Stimulated activated effector memory CD8-positive, alpha-beta T cell treated with anti-CD3 and anti-CD28 coated beads, Interleukin-12 subunit alpha, Interleukin-12 subunit beta, amount 100 ng/mL, for 72 hours (primary cell): ENCODE measurements at regions not wholly inside any gene's neighbourhood (a gene's known extent, or its start where the extent isn't known, plus 50 kb on each side); places are given as distances from the start of the nearest gene placed in this dataset.
A peak's percentile ranks its signal among the peaks of the same experiment; 100 is the strongest.
"Not testable (repeated sequence)": the region's sequence is repeated elsewhere in the genome, so short reads cannot be mapped to it uniquely, and the experiment has no call there.

Experiments
- ATAC-seq: fragments of 150-1000 bp; cut with Tn5 transposase; 2 replicates; pipeline ENCODE4 v1.10.0; 2021
- DNase-seq, 2 donors: peaks; one replicate each; pipeline ENCODE4 v3.0.0; 2021 to 2022; ENCODE audit warnings: low spot score in 2 of 2
- H3K27ac Mint-ChIP-seq: one replicate; pipeline ENCODE4 v1.8.0; 2022; ENCODE audit warnings: mild to moderate bottlenecking, mixed read lengths
- H3K36me3 Mint-ChIP-seq: one replicate; pipeline ENCODE4 v1.8.0; 2022; ENCODE audit warnings: mild to moderate bottlenecking, mixed read lengths
- H3K4me1 Mint-ChIP-seq: one replicate; pipeline ENCODE4 v1.8.0; 2022; ENCODE audit warnings: mixed read lengths
- H3K4me3 Mint-ChIP-seq: one replicate; pipeline ENCODE4 v1.8.0; 2022; ENCODE audit warnings: mild to moderate bottlenecking, mixed read lengths
- H3K9me3 Mint-ChIP-seq: one replicate; pipeline ENCODE4 v1.8.0; 2022; ENCODE audit warnings: mixed read lengths

DNA sequence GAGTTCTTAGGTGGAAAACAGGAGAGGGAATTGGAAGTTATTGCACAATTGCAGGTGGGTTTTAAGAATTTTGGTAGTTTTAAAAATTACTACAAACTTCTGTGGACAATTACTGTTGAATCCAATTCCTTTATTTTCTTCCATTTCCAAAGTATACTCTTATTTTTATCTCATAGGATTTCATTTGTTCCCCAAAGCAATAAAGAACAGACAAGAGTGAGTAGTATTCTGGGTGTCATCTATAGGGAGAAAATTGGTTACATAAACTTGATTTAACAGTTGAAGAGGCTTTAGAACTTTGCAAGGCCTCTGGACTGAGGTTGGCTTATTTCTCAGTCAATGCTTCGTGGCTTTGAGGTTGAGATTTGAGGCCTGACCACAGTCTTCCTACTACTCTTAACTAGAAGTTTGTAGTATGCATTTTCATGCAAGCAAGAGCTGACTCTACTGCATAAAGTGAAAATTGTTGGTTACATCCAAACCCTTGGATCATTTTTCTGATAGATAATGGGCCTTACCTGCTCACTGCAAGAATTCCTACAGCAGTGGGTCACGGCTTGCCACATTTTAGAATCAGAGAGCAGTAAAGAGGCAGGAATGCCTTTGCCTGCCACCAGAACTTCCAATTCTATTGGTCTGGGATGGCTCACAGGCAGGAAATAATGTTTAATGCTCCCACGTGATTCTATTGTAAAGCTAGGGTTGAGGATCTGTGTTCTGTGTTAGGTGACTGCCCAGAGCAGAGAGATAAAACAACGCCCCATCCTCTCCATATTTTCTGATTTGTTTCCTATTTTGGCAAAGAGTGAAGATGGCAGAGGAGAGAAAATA is 270.5 kb downstream of the TTC6 start:
- no peak for DNase-seq
- Mint-ChIP-seq H3K9me3 (peaks cover 9% of the 10 kb centered on the region), H3K4me1 (no peaks in the 10 kb centered on the region), H3K36me3 (no peaks in the 10 kb centered on the region), H3K27ac (no peak overlapping the region), H3K4me3 (no peak overlapping the region)
- ATAC-seq = no peak

DNA sequence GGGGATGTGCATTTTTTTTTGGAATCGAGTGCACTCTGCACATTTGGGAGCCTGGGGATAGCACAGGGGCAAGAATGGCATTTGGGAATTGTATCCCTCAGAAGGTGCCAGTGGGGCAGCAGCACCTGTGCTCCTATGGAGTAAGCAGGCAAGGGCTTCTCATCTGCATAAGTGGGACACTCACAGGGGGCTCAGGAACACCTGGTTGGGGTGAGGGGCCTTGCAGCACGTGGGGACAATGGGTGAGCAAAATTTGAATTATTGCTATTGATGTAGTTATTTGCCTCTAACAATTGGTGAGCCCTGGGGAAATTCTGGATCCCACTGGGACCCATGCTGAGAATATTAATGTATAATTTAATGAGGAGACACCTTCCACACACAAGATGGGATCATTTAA is 274.2 kb downstream of the TTC6 start:
- ATAC-seq (no peak), DNase-seq (no peak)
- no peak overlapping the region for H3K27ac Mint-ChIP-seq
- peaks cover 4% of the 10 kb centered on the region for H3K4me1 Mint-ChIP-seq
- no peak overlapping the region for H3K4me3 Mint-ChIP-seq
- peaks cover 15% of the 10 kb centered on the region for H3K9me3 Mint-ChIP-seq
- H3K36me3 Mint-ChIP-seq = no peaks in the 10 kb centered on the region

- peaks cover 15% of the 10 kb centered on the region for H3K9me3 Mint-ChIP-seq
- ATAC-seq = no peak
- no peaks in the 10 kb centered on the region for H3K36me3 Mint-ChIP-seq
- peaks cover 7% of the 10 kb centered on the region for H3K4me1 Mint-ChIP-seq
- no peak overlapping the region for H3K27ac Mint-ChIP-seq
- DNase-seq = no peak
- H3K4me3 Mint-ChIP-seq = no peak overlapping the region
Measured at GRCh38 chr14:37870170-37870569, 274.7 kb downstream of the TTC6 start.

DNA sequence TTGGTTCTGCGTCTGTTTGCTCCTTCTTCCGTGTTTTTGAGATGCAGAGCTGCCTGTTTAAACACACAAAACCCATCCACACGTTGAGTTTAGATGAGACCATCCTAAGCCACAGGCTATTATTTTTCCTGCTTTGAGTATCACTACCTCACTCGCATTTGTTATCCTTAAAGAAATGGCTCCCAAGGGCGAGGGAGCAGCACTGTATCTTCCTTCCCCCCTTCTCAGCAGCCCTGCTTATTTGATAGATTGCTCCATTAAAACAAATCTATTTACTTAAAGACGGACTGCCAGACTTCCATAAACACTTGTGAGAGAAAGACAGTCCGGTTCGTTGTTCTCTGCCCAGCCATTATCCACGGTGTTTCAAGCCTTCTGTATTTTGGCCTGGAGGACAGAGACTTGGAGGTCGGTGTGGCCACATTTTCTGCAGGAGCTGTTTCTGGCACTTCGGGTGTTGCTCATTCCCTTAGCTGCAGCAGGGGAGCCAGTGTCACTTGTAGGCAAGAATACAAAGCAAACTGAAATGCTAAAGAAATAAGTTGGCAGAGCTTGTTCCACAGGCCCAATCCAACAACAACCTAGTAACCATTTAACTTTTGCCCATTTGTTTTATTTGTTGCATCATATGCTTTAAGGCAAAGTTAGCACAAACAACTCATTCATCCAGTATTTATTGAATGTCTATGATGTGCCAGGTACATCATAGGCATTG is 275.4 kb downstream of the TTC6 start:
- Mint-ChIP-seq H3K36me3 (no peaks in the 10 kb centered on the region), H3K4me3 (no peak overlapping the region), H3K4me1 (peaks cover 7% of the 10 kb centered on the region), H3K27ac (no peak overlapping the region), H3K9me3 (peaks cover 15% of the 10 kb centered on the region)
- no peak for DNase-seq
- ATAC-seq = no peak

- H3K9me3 Mint-ChIP-seq, H3K4me1 Mint-ChIP-seq, H3K36me3 Mint-ChIP-seq, H3K27ac Mint-ChIP-seq, DNase-seq, H3K4me3 Mint-ChIP-seq, ATAC-seq: not testable (repeated sequence)
Measured at GRCh38 chr14:37874065-37874428, 278.6 kb downstream of the TTC6 start.

DNA sequence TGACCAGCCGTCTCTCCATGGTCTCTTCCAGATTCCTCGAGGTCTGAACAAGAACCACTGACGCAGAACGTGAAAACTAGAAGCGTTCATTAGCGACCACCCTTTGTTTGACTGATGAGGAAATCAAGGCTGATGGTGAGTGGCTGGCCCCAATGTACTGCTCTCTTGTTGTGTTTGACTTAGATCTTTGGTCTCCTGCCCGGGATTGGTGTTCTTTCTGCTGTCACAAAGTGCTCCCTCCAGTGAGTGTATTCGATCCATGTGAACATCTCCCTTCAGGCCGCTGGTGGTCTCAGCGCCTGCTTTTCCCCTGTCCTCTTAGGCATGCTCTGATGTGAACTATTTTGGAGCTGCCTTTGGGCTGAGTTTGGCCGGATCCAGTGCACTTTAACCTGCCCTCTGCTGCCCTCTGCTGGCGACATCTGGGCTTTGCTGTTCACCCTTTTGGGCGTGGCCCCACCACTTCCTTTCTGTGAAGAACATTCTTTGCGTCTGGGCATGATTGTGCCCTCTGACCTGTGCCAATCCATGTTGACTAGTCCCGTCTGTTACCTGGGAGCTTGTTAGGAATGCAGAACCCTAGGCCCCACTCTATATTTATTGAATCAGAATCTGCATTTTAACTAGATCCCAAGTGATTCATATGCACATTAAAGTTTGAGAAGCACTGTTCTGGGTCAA is 279.1 kb downstream of the TTC6 start:
- DNase-seq = peak; percentile 64 to 88
- H3K4me3 Mint-ChIP-seq = no peak overlapping the region
- peaks cover 6% of the 10 kb centered on the region for H3K9me3 Mint-ChIP-seq
- ATAC-seq = peak; percentile 74
- H3K36me3 Mint-ChIP-seq = no peaks in the 10 kb centered on the region
- peaks cover 7% of the 10 kb centered on the region for H3K4me1 Mint-ChIP-seq
- no peak overlapping the region for H3K27ac Mint-ChIP-seq

- H3K4me1 Mint-ChIP-seq = no peaks in the 10 kb centered on the region
- H3K27ac Mint-ChIP-seq = no peak overlapping the region
- peaks cover 4% of the 10 kb centered on the region for H3K9me3 Mint-ChIP-seq
- H3K36me3 Mint-ChIP-seq = no peaks in the 10 kb centered on the region
- H3K4me3 Mint-ChIP-seq = no peak overlapping the region
- DNase-seq (no peak), ATAC-seq (no peak)
Measured at GRCh38 chr14:37888234-37888633, 292.8 kb downstream of the TTC6 start.

- no peak for ATAC-seq
- H3K4me1 Mint-ChIP-seq = no peaks in the 10 kb centered on the region
- H3K4me3 Mint-ChIP-seq = no peak overlapping the region
- no peak overlapping the region for H3K27ac Mint-ChIP-seq
- H3K9me3 Mint-ChIP-seq = peaks cover under 1% of the 10 kb centered on the region
- H3K36me3 Mint-ChIP-seq = no peaks in the 10 kb centered on the region
- DNase-seq = no peak
Measured at GRCh38 chr14:37889087-37889486, 293.7 kb downstream of the TTC6 start.

DNA sequence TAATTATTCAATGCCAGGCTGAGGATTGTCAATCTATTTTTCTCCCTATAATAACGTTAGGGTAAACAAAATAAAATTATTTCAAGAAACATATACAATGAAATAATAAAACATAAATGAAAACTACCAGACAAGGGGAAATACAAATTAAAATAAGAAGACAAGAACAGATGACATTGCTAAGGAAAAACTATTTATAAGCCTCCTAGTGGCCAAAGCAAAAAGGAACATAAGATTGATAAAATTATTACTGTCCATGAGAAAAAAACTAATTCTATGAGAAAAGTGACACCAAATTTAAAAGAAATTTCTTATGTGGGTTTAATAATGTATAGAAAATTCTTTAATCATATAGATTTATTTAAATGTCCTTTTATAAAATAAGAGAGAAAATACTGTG is 294.7 kb downstream of the TTC6 start:
- ATAC-seq (no peak), DNase-seq (no peak)
- Mint-ChIP-seq H3K9me3 (no peaks in the 10 kb centered on the region), H3K27ac (no peak overlapping the region), H3K4me3 (no peak overlapping the region), H3K4me1 (no peaks in the 10 kb centered on the region), H3K36me3 (no peaks in the 10 kb centered on the region)

- H3K9me3 Mint-ChIP-seq, ATAC-seq, H3K27ac Mint-ChIP-seq, H3K36me3 Mint-ChIP-seq, H3K4me1 Mint-ChIP-seq, DNase-seq, H3K4me3 Mint-ChIP-seq: not testable (repeated sequence)
Measured at GRCh38 chr14:37891500-37891899, 296.1 kb downstream of the TTC6 start.

DNA sequence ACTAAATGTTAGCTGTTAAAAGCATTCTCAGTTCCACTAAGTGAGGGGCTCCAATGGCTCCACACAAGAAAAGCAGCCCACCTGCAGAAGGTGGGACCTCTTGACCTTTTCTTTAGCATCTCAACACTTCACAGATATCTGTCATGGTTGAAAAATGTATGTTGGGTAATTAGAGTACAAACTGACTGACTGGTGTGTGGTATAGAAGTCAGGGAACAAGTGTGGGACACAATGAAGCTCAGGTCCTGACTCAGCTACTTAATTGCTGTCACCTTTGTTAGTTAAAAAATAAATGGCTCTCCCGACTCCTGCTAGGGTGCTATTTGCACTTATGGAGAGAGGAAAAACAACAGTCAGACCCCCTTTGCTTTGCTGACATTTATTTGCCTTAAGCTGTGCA is 299.0 kb downstream of the TTC6 start:
- no peak overlapping the region for H3K27ac Mint-ChIP-seq
- no peak for DNase-seq
- H3K4me1 Mint-ChIP-seq = no peaks in the 10 kb centered on the region
- H3K4me3 Mint-ChIP-seq = no peak overlapping the region
- H3K36me3 Mint-ChIP-seq = no peaks in the 10 kb centered on the region
- ATAC-seq = no peak
- no peaks in the 10 kb centered on the region for H3K9me3 Mint-ChIP-seq

- Mint-ChIP-seq H3K4me3 (no peak overlapping the region), H3K36me3 (no peaks in the 10 kb centered on the region), H3K27ac (no peak overlapping the region), H3K4me1 (no peaks in the 10 kb centered on the region), H3K9me3 (no peaks in the 10 kb centered on the region)
- ATAC-seq (no peak), DNase-seq (no peak)
Measured at GRCh38 chr14:37899365-37899764, 303.9 kb downstream of the TTC6 start.

DNA sequence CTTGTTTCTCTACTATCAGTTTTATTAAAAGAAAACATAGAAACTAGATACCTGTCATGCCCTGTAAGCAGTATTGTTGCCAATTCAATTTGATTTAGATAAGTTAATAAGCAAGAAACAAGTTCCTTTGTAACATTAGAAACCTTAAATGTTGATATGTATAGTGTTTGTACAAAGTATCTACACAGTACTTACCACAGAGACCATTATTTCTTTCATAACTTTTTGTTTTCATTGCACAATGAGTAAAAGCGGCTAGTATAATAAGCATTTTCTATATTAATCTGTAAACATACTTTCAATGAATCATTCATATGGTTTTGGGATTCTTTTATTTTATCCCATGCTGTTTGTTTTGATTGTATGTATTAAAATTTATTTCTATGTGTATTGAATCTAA is 305.1 kb downstream of the TTC6 start:
- no peak overlapping the region for H3K4me3 Mint-ChIP-seq
- no peaks in the 10 kb centered on the region for H3K9me3 Mint-ChIP-seq
- H3K36me3 Mint-ChIP-seq = no peaks in the 10 kb centered on the region
- DNase-seq = no peak
- no peak overlapping the region for H3K27ac Mint-ChIP-seq
- no peak for ATAC-seq
- no peaks in the 10 kb centered on the region for H3K4me1 Mint-ChIP-seq

GRCh38 chr14:37901978-37902377 is 305.7 kb upstream of the SSTR1 start:
- no peaks in the 10 kb centered on the region for H3K9me3 Mint-ChIP-seq
- no peak overlapping the region for H3K4me3 Mint-ChIP-seq
- ATAC-seq (no peak), DNase-seq (no peak)
- H3K36me3 Mint-ChIP-seq = no peaks in the 10 kb centered on the region
- no peaks in the 10 kb centered on the region for H3K4me1 Mint-ChIP-seq
- no peak overlapping the region for H3K27ac Mint-ChIP-seq

DNA sequence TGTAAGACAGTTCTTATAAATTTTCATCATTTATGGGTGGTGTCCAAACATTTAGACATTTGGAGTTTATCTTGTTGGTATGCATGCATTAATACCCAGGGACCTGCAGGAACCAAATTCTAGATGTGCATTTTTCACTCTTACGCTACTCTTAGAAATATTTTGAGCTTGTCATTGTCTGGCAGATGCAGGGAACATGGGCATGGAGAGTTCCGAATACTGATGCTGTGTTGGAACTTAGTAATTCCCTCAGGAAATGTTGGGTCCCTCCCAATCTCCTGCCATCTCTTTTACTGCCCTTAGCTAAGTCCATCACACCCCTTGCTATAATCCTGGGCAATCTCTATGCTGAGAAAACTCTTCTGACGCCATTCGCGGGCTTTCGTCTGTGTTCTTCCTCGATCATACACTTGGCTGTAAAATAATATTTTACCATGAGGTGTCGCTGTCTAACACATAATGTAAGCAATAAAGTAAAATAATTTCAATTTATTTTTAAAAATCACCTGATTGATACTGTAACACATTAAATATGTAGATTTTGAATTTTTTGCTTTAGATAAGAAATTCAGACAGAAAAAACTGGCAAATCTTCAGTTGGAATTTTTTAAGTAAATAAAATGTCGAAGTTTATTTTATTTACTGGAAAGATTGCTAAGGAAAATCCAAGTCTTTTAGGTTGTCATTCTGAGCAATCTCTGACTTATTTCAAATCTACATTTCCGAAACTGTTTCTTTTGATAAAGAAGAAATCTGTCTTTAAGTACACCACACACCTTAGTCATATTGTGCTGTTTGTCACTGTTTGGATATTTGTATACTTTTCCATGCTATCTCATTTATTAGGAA is 304.1 kb upstream of the SSTR1 start:
- H3K4me1 Mint-ChIP-seq = no peaks in the 10 kb centered on the region
- no peaks in the 10 kb centered on the region for H3K9me3 Mint-ChIP-seq
- no peak overlapping the region for H3K4me3 Mint-ChIP-seq
- DNase-seq (no peak), ATAC-seq (no peak)
- no peak overlapping the region for H3K27ac Mint-ChIP-seq
- no peaks in the 10 kb centered on the region for H3K36me3 Mint-ChIP-seq
